Stomach (tissue), 4 donors: ENCODE measurements at regions not wholly inside any gene's neighbourhood (a gene's known extent, or its start where the extent isn't known, plus 50 kb on each side); places are given as distances from the start of the nearest gene placed in this dataset.

Source experiments
- EP300 ChIP-seq: sonication (generic); formaldehyde crosslinking; IDR thresholded peaks from one replicate; pipeline ENCODE4 v1.6.1; 2017; ENCODE audit warnings: antibody characterized with exemption
- POLR2A ChIP-seq, 4 donors: fragments of 450-650 bp; IDR thresholded peaks; one replicate each; pipeline ENCODE4 v1.6.1; 2016; ENCODE audit warnings: antibody characterized with exemption in 4 of 4, control low read depth in 2 of 4, mild to moderate bottlenecking in 1 of 4, moderate library complexity in 1 of 4
- POLR2AphosphoS5 ChIP-seq, 3 donors: sonication (generic); formaldehyde crosslinking; IDR thresholded peaks; one replicate each; pipeline ENCODE4 v1.6.1; 2016; ENCODE audit warnings: antibody characterized with exemption in 3 of 3
- TF ChIP-seq, protein P1 (sequence below), 7 experiments: fragments of 450-650 bp in 4 of 7; fragments of 200-600 bp in 3 of 7; sonication (generic) in 3 of 7; IDR thresholded peaks; one replicate each; pipeline ENCODE4 v1.5.1; 2016 to 2019; ENCODE audit warnings: antibody characterized with exemption in 7 of 7, control low read depth in 2 of 7, mild to moderate bottlenecking in 1 of 7

DNA sequence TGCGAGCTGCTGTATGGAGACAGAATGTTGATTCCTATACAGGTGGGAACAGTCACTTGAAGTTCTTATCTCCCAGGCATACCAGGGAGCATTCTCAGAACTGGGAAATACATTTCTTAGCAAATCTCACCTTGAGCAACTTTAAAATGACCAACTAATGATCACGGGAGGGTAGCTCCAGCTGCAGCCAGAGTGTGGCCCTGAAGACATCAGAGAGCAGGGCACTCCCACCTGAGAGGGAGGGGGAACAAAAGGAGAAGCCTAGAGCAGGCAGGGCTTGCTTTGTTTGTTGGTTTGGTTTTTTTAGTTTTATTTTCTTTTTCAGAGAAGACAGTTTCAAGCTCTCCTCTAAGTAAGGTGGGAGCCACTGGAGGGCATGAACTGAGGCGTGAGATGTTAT is 101.1 kb downstream of the OTX2 start:
- TF ChIP-seq, protein P1, sequence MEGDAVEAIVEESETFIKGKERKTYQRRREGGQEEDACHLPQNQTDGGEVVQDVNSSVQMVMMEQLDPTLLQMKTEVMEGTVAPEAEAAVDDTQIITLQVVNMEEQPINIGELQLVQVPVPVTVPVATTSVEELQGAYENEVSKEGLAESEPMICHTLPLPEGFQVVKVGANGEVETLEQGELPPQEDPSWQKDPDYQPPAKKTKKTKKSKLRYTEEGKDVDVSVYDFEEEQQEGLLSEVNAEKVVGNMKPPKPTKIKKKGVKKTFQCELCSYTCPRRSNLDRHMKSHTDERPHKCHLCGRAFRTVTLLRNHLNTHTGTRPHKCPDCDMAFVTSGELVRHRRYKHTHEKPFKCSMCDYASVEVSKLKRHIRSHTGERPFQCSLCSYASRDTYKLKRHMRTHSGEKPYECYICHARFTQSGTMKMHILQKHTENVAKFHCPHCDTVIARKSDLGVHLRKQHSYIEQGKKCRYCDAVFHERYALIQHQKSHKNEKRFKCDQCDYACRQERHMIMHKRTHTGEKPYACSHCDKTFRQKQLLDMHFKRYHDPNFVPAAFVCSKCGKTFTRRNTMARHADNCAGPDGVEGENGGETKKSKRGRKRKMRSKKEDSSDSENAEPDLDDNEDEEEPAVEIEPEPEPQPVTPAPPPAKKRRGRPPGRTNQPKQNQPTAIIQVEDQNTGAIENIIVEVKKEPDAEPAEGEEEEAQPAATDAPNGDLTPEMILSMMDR (IDR thresholded peaks at IDR 0.05) = no peak
- TF ChIP-seq POLR2AphosphoS5 (IDR thresholded peaks at IDR 0.05) (no peak), EP300 (no peak), POLR2A (IDR thresholded peaks at IDR 0.05) (no peak)
